Stimulated activated CD4-positive, alpha-beta T cell treated with anti-CD3 and anti-CD28 coated beads, Interleukin-4, amount 100 ng/mL, for 48 hours (primary cell): ENCODE measurements at regions not wholly inside any gene's neighbourhood (a gene's known extent, or its start where the extent isn't known, plus 50 kb on each side); places are given as distances from the start of the nearest gene placed in this dataset.

Source experiments
- DNase-seq, 2 donors: peaks; one replicate each; pipeline ENCODE4 v3.0.0-alpha.2; 2020; ENCODE audit warnings: low read depth in 2 of 2

DNA sequence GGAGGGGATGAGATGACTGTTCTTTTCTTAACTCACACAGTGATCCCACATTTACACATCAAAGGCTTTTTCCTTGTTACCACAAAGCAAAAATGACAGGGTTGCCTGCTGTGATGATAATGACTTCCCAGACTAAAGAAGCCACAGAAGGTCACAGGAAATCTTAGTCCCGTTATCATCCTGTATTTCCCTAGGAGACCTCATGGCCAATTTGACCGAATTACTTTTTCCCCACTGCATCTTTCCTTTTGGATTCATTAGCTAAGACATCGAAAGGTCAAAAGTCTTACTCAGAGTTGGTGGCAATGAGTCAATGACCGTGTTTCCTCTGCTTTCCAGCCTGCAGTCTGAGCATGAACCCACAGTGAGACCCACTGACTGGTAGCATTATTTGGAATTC, 130.1 kb upstream of the INHBA start:
- no peak for DNase-seq

- no peak for DNase-seq
Measured at GRCh38 chr7:41830271-41830670, 127.4 kb upstream of the INHBA start.

DNA sequence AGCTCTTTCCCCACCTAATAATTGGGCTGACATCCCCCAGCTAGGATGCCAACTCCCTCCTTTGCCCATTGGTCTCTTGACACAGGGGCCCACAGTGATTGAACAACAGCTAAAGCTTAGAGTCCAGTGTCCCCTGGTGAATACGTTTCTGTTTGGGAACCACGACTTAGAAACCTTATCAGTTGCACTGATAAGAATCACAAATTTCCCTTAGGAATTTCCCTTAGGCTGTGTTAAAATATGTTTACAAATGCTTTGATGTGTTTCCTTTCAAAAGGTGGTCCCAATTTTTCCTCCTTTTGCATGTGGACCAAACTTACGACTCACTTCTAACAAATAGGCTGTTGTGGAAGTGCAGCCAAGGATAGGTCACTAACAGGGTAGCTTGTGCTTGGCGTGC, 126.0 kb upstream of the INHBA start:
- DNase-seq = no peak

DNA sequence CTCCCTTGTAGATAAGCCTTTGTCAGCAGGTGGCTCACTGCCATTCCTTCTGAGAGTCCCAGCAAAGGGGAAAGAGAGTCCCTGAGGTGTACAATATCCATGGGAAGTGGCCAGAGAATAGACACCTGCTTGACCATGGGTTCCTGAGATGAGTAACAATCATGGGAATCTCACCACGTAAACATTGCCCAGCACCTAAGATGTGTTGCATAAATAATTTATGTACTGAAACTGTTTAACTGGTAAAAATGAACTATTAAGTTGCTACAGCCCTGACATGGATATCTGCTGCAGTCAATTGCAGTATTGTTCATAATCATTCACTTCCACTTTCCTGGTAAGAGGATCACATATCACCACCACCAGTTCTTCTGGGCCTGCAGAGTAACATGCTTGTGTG, 123.8 kb upstream of the INHBA start:
- no peak for DNase-seq

- DNase-seq = no peak
Measured at GRCh38 chr7:41825927-41826480, 123.1 kb upstream of the INHBA start.

DNA sequence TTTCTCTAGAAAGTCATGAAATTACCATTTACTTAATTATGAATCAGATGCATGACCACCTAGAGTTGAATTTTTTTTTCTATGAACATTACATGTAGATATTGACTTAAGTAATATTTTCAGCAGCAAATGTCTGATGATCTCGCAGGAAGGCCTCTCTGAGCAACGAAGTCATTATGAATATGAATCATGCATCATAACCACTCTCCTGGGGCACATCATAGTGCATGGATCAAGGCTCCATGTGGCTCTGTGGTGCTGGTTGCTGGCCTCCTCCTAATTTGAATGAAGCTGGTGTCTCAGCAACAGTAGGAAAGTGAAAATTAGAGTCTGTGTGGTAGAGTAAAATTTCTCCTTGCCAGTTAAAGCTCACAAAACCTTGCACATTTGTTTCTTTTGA, 121.4 kb upstream of the INHBA start:
- no peak for DNase-seq

DNA sequence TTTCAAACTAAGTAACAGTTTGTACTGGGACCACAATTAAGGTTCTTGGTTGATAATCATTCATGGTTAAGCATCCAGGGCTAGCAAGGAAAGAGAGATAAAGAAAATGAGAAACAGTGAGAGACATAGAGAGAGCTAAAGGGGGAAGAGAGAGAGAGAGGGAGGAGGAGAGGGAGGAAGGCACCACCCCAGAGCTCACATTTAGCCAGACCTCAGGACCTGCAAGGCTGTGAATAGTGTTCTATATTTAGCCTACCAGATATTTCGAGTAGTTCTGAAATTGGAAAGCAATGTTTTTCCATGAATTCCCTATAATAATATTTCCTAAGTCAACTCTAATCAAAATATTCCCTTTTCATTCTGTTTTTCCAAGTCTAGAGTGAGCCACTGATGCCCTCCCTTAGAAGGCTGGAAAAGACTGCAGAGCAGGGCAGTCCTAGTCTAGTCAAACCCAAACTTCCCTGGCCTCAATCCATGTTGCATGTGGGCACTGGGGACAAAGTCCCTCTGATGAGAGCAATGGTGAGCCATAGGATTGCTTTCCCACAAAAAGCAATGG, 119.4 kb upstream of the INHBA start:
- DNase-seq = no peak

GRCh38 chr7:41821521-41822213, 118.8 kb upstream of the INHBA start:
- DNase-seq = no peak

DNA sequence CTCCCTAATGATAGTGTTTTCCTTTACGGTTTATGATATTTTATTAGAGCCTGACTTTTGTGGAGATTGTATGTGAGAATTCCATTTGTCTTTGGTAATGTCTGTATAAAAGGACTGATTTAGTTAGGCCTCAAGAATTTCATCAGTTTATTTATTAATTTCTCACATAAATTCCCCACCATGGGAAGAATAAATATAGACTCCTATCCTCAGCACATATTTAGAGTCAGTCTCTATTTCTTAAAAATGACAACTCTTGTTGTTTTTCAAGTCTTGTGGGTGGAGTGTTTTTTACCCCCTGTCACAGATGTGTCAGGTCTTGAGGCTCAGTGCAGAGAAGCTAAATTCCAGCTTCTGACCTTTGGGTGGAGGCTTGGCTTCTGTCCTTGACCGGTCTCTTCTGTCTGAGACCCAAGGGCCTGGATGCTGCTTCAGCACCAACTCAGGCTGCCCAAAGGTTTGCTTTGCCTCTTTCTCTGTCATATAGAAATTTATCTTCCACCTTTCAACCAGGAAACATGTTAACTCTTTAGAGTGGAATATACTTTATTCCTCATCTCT, 117.3 kb upstream of the INHBA start:
- DNase-seq = no peak

GRCh38 chr7:41819645-41820044, 116.8 kb upstream of the INHBA start:
- DNase-seq = no peak

DNA sequence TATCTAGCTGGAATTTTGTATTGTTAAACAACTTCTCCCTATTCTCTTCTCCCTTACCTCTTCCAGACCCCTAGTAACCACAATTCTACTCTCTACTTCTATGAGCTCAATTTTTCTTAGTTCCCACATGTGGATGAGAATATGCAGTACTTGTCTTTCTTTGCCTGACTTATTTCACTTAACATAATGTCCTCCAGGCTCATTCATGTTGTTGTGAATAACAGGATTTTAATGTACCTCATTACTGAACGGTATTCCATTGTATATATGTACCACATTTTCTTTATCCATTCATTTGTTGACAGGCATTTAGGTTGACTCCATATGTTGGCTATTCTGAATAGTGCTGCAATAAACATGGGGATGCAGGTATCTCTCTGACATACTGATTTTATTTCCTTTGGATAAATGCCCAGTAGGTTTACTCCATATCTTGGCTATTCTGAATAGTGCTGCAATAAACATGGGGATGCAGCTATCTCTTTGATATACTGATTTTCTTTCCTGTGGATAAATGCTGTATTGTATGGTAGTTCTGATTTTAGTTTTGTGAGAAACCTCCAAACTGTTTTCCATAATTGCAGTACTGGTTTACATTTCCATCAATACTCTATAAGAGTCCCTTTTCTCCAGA, 116.0 kb upstream of the INHBA start:
- DNase-seq = no peak

DNA sequence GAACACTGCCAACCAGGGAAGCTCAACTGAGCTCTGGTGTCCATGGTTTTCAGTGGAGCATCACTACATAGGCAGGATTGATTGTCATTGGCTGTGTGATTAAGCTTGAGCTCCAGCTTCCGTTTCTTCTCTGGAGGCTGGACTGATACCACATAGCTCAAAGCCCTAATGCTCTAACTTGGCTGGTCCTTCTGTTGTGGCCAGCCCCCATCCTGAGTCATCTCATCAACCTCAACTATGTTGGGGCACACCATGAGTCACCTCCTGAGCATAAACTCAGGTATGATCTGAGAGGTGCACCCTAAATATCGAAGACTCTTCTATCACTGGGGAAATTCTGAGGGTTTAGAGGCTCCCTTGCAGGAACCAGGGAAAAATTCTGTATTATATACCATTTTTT, 114.5 kb upstream of the INHBA start:
- no peak for DNase-seq

DNA sequence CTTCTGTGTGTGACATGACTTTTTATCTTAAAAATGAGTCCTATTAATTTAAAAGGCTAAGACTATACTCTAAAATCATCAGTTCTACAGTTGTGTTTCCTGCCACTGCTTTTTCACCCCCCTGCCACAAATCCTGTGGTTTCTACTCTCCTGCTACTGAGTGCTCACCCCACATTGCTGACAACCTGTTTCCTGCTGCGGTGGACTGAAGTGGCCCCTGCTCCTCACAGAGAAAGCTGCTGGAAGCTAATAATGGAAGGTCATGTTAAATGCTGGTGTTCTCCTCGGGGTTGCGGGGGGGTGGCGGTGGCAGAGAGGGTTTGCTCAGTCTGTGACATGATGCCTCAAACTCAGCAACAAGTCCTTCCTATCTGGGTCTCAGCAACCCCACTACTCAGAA, 113.2 kb upstream of the INHBA start:
- DNase-seq = no peak

DNA sequence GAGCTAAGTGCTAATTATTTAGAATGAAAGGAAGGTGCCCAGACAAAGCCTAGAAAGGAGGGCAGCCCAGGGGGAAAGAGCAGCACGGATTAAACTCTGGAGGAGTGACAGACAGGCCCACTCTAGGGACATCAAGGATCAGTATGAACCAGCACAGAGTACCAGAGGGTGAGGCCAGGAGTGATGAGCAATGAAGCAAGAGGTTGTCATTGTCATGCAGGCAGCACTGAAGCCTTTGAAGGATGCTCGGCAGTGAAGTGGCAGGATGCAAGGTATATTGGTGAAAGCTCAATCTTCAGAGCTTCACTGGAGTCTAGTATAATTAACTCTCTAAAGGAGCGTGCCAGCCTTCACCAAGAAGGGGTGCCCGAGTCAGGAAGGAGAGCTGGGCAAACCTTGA, 112.0 kb upstream of the INHBA start:
- no peak for DNase-seq

- no peak for DNase-seq
Measured at GRCh38 chr7:41813286-41813685, 110.4 kb upstream of the INHBA start.

DNA sequence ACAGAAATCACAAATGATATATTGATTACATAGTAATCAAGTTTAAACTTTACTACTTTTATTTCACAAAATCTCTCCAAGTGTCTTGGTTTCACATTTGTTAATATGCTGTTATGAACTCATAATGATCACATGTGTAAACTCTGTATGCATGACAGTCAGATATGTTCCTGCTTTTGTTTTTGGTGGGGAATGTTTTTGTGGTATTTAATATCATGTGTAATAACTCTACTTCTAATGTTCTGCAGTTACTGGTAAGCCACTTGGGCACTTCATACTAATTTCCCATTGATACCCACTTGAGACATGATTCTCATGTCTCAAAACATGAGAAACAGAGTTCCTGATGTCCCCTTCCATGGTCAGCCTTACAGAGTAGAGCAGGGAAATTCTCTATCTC, 109.1 kb upstream of the INHBA start:
- DNase-seq = no peak

GRCh38 chr7:41809940-41810576, 107.2 kb upstream of the INHBA start:
- DNase-seq = no peak

- no peak for DNase-seq
Measured at GRCh38 chr7:41809529-41809939, 106.6 kb upstream of the INHBA start.

DNA sequence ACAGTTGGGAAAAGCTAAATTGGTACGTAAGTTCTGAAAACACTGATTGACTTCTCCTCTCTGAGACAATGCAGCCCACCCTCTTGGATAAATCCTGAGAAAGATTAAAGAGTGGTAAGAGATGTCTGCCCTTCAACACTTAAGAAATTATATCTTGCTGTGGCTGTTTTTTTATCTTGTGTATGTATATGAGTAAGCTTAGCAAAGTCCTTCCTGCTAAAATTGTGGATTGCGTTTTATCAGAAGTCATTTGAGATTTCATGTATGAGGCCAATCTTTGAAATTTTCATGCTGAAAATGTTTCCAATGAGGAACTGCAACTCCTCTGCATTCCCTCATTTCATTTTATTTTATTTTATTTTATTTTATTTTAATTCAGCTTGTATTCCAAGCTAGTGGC, 106.2 kb upstream of the INHBA start:
- DNase-seq = no peak

DNA sequence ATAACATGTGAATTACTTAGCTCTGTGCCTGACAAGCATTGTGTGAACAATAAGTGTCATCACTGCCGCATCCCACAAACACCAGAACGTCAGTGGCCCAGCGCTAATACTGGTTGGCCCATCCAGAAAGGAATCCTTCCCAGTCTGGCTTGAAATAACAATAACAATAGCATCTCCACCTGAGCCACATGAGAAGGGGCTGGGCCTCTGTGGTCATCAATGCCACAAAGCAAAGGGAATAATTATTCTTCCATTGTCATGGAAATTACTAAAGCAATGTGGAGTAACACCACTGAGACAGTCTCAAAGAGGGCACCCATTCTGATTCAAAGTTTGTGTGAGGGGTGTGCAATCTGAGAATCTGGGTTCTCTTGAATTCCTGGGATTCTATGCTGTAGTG, 105.7 kb upstream of the INHBA start:
- no peak for DNase-seq

GRCh38 chr7:41803569-41803968, 100.7 kb upstream of the INHBA start:
- DNase-seq = no peak

DNA sequence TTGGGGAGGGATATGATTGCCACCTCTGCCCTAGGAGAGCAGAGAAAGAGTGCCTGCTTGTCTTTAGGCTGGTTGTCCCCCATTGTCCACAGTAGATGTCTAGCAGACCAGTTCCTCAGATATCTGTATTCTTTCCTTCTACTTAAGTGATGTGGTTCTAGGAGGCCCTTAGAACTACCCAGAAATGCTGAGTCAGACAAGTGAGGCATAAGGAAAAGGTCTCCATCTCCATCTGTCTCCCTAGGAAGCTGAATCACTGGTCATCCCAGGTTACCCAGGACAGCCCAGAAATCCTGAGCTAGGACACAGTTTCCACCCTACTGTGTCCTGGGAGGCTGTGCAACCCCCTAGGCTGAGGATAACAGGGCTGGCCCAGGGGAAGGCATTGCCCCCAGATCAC, 93.4 kb upstream of the INHBA start:
- DNase-seq = no peak
